ENCODE measurements at regions not wholly inside any gene's neighbourhood (a gene's known extent, or its start where the extent isn't known, plus 50 kb on each side); places are given as distances from the start of the nearest gene placed in this dataset.
"Not testable (repeated sequence)": the region's sequence is repeated elsewhere in the genome, so short reads cannot be mapped to it uniquely, and the experiment has no call there.

DNA sequence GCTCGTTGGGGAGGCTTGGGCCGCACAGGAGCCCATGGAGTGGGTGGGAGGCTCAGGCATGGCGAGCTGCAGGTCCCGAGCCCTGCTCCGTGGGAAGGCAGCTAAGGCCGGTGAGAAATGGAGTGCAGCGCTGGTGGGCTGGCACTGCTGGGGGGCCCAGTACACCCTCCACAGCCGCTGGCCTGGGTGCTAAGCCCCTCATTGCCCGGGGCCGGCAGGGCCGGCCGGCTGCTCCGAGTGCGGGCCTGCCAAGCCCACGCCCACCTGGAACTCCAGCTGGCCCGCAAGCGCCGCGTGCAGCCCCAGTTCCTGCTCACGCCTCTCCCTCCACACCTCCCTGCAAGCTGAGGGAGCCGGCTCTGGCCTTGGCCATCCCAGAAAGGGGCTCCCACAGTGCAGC is 573.3 kb downstream of the KIF4B start:
- TF ChIP-seq, protein P1, sequence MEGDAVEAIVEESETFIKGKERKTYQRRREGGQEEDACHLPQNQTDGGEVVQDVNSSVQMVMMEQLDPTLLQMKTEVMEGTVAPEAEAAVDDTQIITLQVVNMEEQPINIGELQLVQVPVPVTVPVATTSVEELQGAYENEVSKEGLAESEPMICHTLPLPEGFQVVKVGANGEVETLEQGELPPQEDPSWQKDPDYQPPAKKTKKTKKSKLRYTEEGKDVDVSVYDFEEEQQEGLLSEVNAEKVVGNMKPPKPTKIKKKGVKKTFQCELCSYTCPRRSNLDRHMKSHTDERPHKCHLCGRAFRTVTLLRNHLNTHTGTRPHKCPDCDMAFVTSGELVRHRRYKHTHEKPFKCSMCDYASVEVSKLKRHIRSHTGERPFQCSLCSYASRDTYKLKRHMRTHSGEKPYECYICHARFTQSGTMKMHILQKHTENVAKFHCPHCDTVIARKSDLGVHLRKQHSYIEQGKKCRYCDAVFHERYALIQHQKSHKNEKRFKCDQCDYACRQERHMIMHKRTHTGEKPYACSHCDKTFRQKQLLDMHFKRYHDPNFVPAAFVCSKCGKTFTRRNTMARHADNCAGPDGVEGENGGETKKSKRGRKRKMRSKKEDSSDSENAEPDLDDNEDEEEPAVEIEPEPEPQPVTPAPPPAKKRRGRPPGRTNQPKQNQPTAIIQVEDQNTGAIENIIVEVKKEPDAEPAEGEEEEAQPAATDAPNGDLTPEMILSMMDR (conservative IDR thresholded peaks at IDR 0.05), result not testable (repeated sequence)
- TF ChIP-seq EZH2 (IDR thresholded peaks at IDR 0.05; ENCODE audit: low read depth), result not testable (repeated sequence)

Measured in PC-9 (cell line).